ENCODE measurements at regions not wholly inside any gene's neighbourhood (a gene's known extent, or its start where the extent isn't known, plus 50 kb on each side); places are given as distances from the start of the nearest gene placed in this dataset.

- ChIA-PET CTCF (no interaction called here), POLR2A (ENCODE audit: unreplicated experiment) (no interaction called here)
- Histone ChIP-seq H3K4me2 (ENCODE audit: low read depth, low read length) (no peak overlapping the region), H4K91ac (ENCODE audit: insufficient read depth, low read depth, low read length) (no peak overlapping the region), H2BK15ac (ENCODE audit: low read depth, low read length) (no peak overlapping the region), H3K36me3 (ENCODE audit: control insufficient read depth, insufficient read depth, low read length) (no peaks in the 10 kb centered on the region), H3K23ac (ENCODE audit: low read depth, low read length) (no peak overlapping the region), H3K4me1 (ENCODE audit: control insufficient read depth, insufficient read depth, low read length) (no peaks in the 10 kb centered on the region), H3K4ac (ENCODE audit: low read depth, low read length) (no peak overlapping the region), H2AK5ac (ENCODE audit: low read depth, low read length) (no peak overlapping the region), H2AFZ (replicated peaks; ENCODE audit: low read length, poor library complexity) (no peak overlapping the region), H3K27ac (ENCODE audit: insufficient read depth, low read length) (no peak overlapping the region), H3K18ac (ENCODE audit: low read depth, low read length) (no peak overlapping the region), H2AK9ac (replicated peaks; ENCODE audit: low read depth, low read length, poor library complexity) (no peak overlapping the region), H3K9me3 (ENCODE audit: control insufficient read depth, insufficient read depth, low read length) (no peaks in the 10 kb centered on the region), H2BK120ac (ENCODE audit: low read depth, low read length) (no peak overlapping the region), H2BK20ac (ENCODE audit: low read depth, low read length) (no peak overlapping the region), H2BK5ac (ENCODE audit: low read depth, low read length, poor library complexity, severe bottlenecking) (no peak overlapping the region), H3K79me1 (ENCODE audit: low read depth in 1 of 2, low read length in 2 of 2) (no peaks in the 10 kb centered on the region), H4K20me1 (ENCODE audit: insufficient read depth, low read length) (no peaks in the 10 kb centered on the region), H3K9ac (ENCODE audit: low read depth, low read length) (no peak overlapping the region), H4K5ac (ENCODE audit: low read depth, low read length) (no peak overlapping the region), H4K8ac (ENCODE audit: low read depth in 2 of 2, low read length in 2 of 2) (no peak overlapping the region), H3K56ac (ENCODE audit: extremely low read depth, insufficient read depth, low read length) (no peak overlapping the region), H3K27me3 (ENCODE audit: control insufficient read depth, insufficient read depth, low read length) (no peaks in the 10 kb centered on the region), H3K4me3 (ENCODE audit: insufficient read depth, low read depth, low read length) (no peak overlapping the region), H3K9me1 (ENCODE audit: insufficient read depth, low read length) (no peaks in the 10 kb centered on the region), H3K14ac (replicated peaks; ENCODE audit: low read depth, low read length) (no peak overlapping the region)
- no CpG with 5 or more reads among the region's 1 CpG for WGBS, 2 experiments (ENCODE audit: extremely low coverage in 2 of 2, insufficient read length in 1 of 2)
- no TSS peak for BruUV-seq (replicated peaks)
- intact Hi-C loops (cut with micrococcal nuclease) (no loop called here), dilution Hi-C loops (cut with HindIII; ENCODE audit: low sequenced_read_pairs, unreplicated experiment) (no loop called here), in situ Hi-C loops (cut with MboI; ENCODE audit: low sequenced_read_pairs) (no loop called here)
- TF ChIP-seq CTCF (conservative IDR thresholded peaks at IDR 0.05; ENCODE audit: low read depth, low read length) (no peak), MAZ (IDR thresholded peaks at IDR 0.05; ENCODE audit: borderline replicate concordance, low read depth, low read length) (no peak), FOS (IDR thresholded peaks at IDR 0.05; ENCODE audit: low read depth, low read length) (no peak), RAD21 (IDR thresholded peaks at IDR 0.05; ENCODE audit: low read length) (no peak), ELK1 (IDR thresholded peaks at IDR 0.05; ENCODE audit: borderline replicate concordance, low read depth, low read length) (no peak), CEBPB (IDR thresholded peaks at IDR 0.05; ENCODE audit: low read depth, low read length) (no peak), MAFK (IDR thresholded peaks at IDR 0.05; ENCODE audit: low read depth, low read length) (no peak), SMC3 (IDR thresholded peaks at IDR 0.05; ENCODE audit: low read depth, low read length) (no peak), NFE2L2 (IDR thresholded peaks at IDR 0.05; ENCODE audit: low read depth, low read length) (no peak), RFX5 (IDR thresholded peaks at IDR 0.05; ENCODE audit: low read depth, low read length) (no peak), MXI1 (IDR thresholded peaks at IDR 0.05; ENCODE audit: borderline replicate concordance, low read depth, low read length) (no peak), POLR2A (IDR thresholded peaks at IDR 0.05; ENCODE audit: low read depth, low read length) (no peak), BHLHE40 (IDR thresholded peaks at IDR 0.05; ENCODE audit: low read depth, low read length) (no peak), RCOR1 (IDR thresholded peaks at IDR 0.05; ENCODE audit: insufficient replicate concordance, low read length) (no peak), USF2 (IDR thresholded peaks at IDR 0.05; ENCODE audit: low read depth, low read length) (no peak), CHD1 (IDR thresholded peaks at IDR 0.05; ENCODE audit: low read depth, low read length) (no peak)
- no peak for DNase-seq
- ATAC-seq (ENCODE audit: low read depth), result no peak
Observed at GRCh38 chr5:120869831-120870230, 405.7 kb downstream of the PRR16 start.

All from IMR-90 (cell line).